DND-41 (cell line): ENCODE measurements at regions not wholly inside any gene's neighbourhood (a gene's known extent, or its start where the extent isn't known, plus 50 kb on each side); places are given as distances from the start of the nearest gene placed in this dataset.

Experiments
- ATAC-seq: fragments of 200-7000 bp; cut with Tn5 transposase; 3 replicates; pipeline ENCODE4 v1.9.1; 2021; ENCODE audit warnings: low read depth; ENCODE audit not compliant: insufficient read depth
- DNase-seq: peaks from one replicate; pipeline ENCODE4 v3.0.0-alpha.2; 2020
- H2AFZ ChIP-seq: 2 replicates; pipeline ENCODE4 v1.6.0; 2012; ENCODE audit warnings: low read depth, low read length
- H3K27ac ChIP-seq: 2 replicates; pipeline ENCODE4 v1.5.1; 2012; ENCODE audit warnings: low read length, inconsistent platforms
- H3K27me3 ChIP-seq: fragments of 200-600 bp; sonication (generic); 2 replicates; pipeline ENCODE4 v1.6.0; 2012; ENCODE audit warnings: low read length, mild to moderate bottlenecking, inconsistent platforms; ENCODE audit not compliant: insufficient read depth, poor library complexity
- H3K36me3 ChIP-seq: 2 replicates; pipeline ENCODE4 v1.5.1; 2012; ENCODE audit warnings: low read length, inconsistent platforms; ENCODE audit not compliant: insufficient read depth
- H3K4me1 ChIP-seq: 2 replicates; pipeline ENCODE4 v1.5.1; 2012; ENCODE audit warnings: mild to moderate bottlenecking, low read length; ENCODE audit not compliant: insufficient read depth
- H3K4me2 ChIP-seq: 2 replicates; pipeline ENCODE4 v1.6.0; 2012; ENCODE audit warnings: mild to moderate bottlenecking, moderate library complexity, low read length, inconsistent platforms; ENCODE audit not compliant: insufficient read depth
- H3K4me3 ChIP-seq, 2 experiments: fragments of 200-600 bp in 1 of 2; shearing (Covaris generic) in 1 of 2; 2 replicates each; pipeline ENCODE4 v1.5.1; 2012 to 2016; ENCODE audit warnings: inconsistent platforms in 2 of 2, low read length in 2 of 2, mild to moderate bottlenecking in 2 of 2, low read depth in 1 of 2, moderate library complexity in 1 of 2
- H3K79me2 ChIP-seq: 2 replicates; pipeline ENCODE4 v1.6.0; 2012; ENCODE audit warnings: low read length, inconsistent platforms; ENCODE audit not compliant: insufficient read depth
- H3K9ac ChIP-seq: 2 replicates; pipeline ENCODE4 v1.6.0; 2012; ENCODE audit warnings: low read depth, mild to moderate bottlenecking, inconsistent platforms, low read length, moderate library complexity
- H3K9me3 ChIP-seq: 2 replicates; pipeline ENCODE4 v1.5.1; 2012; ENCODE audit warnings: low read length, moderate library complexity, mild to moderate bottlenecking, inconsistent platforms; ENCODE audit not compliant: insufficient read depth, severe bottlenecking
- H4K20me1 ChIP-seq: 2 replicates; pipeline ENCODE4 v1.6.0; 2012; ENCODE audit warnings: low read length; ENCODE audit not compliant: insufficient read depth
- CTCF ChIP-seq: IDR thresholded peaks from 2 replicates; pipeline ENCODE4 v1.5.1; 2012; ENCODE audit warnings: borderline replicate concordance, low read length, moderate library complexity, mild to moderate bottlenecking; ENCODE audit not compliant: poor library complexity, severe bottlenecking; ENCODE audit errors: extremely low read depth
- EZH2 ChIP-seq: IDR thresholded peaks from 3 replicates; pipeline ENCODE4 v1.6.1; 2012; ENCODE audit warnings: borderline replicate concordance, low read depth, mild to moderate bottlenecking, moderate library complexity, low read length, inconsistent platforms; ENCODE audit not compliant: severe bottlenecking

- Histone ChIP-seq H3K79me2 (no peaks in the 10 kb centered on the region), H3K4me2 (no peak overlapping the region), H3K27me3 (no peaks in the 10 kb centered on the region), H3K9ac (no peak overlapping the region), H2AFZ (no peak overlapping the region), H4K20me1 (no peaks in the 10 kb centered on the region), H3K9me3 (no peaks in the 10 kb centered on the region), H3K4me3 (no peak overlapping the region), H3K4me1 (no peaks in the 10 kb centered on the region), H3K27ac (no peak overlapping the region), H3K36me3 (no peaks in the 10 kb centered on the region)
- ATAC-seq: no peak
- TF ChIP-seq EZH2 (no peak), CTCF (no peak)
- no peak for DNase-seq
Observed at GRCh38 chr9:7507566-7508270, 291.9 kb downstream of the DMAC1 start.

- Histone ChIP-seq H3K27ac (no peak overlapping the region), H4K20me1 (no peaks in the 10 kb centered on the region), H3K79me2 (no peaks in the 10 kb centered on the region), H3K27me3 (no peaks in the 10 kb centered on the region), H3K9ac (no peak overlapping the region), H3K4me1 (no peaks in the 10 kb centered on the region), H3K4me3 (no peak overlapping the region), H3K9me3 (no peaks in the 10 kb centered on the region), H3K4me2 (no peak overlapping the region), H2AFZ (no peak overlapping the region), H3K36me3 (no peaks in the 10 kb centered on the region)
- ATAC-seq (no peak), DNase-seq (no peak)
- TF ChIP-seq EZH2: no peak
- no peak for TF ChIP-seq CTCF
Observed at GRCh38 chr9:7507026-7507425, 292.6 kb downstream of the DMAC1 start.

- no peak for ATAC-seq
- no peaks in the 10 kb centered on the region for H3K4me1 ChIP-seq
- no peak overlapping the region for H3K9ac ChIP-seq
- no peaks in the 10 kb centered on the region for H3K9me3 ChIP-seq
- no peak overlapping the region for H3K27ac ChIP-seq
- no peaks in the 10 kb centered on the region for H3K79me2 ChIP-seq
- no peaks in the 10 kb centered on the region for H3K36me3 ChIP-seq
- no peaks in the 10 kb centered on the region for H4K20me1 ChIP-seq
- H3K4me3 ChIP-seq: no peak overlapping the region
- no peak overlapping the region for H2AFZ ChIP-seq
- H3K27me3 ChIP-seq: no peaks in the 10 kb centered on the region
- no peak for DNase-seq
- TF ChIP-seq EZH2 (no peak), CTCF (no peak)
- no peak overlapping the region for H3K4me2 ChIP-seq
Observed at GRCh38 chr9:7500521-7500920, 299.1 kb downstream of the DMAC1 start.
